Glomerular visceral epithelial cell (primary cell): ENCODE measurements at regions not wholly inside any gene's neighbourhood (a gene's known extent, or its start where the extent isn't known, plus 50 kb on each side); places are given as distances from the start of the nearest gene placed in this dataset.

Experiments
- DNase-seq: peaks from one replicate; pipeline ENCODE4 v3.0.0-alpha.2; 2016; ENCODE audit errors: extremely low spot score

DNA sequence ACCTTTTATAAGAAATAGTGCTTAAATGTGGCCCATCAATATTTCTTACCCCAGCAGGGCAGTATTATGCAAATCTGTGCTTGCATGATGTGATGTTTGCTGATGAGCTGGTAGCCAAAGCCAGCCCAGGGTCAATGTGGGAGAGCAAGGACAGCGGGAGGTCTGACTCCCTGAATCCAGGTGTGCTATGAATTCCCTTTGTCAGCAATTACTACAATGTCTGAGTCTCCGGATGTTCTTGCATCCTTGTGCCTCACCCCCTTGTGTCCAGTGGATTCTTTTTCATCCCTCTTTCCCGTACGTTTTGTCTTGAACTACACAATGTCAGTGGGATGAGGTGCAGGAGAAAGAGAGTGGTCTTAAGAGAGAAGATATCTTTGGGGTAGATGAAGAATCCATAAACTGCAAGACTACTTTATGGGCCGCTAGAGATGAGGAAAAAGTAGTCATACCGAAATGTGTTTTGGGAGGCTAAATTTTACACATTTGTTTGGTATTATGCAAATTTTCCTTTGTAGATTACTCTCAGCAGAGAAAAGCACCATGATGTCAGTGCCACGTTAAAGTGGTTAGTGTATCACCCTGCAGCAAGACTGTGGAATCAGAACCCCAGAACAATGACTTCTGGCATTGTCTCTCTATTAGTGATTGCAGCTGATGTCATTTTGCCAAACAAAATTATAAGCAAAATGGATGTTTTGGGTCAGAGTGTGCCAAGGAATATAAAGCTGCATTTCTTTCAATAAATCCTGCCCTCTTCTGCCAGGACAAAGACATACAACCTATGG, 53.5 kb upstream of the TSHZ3 start:
- no peak for DNase-seq

GRCh38 chr19:31406106-31406505, 56.9 kb upstream of the TSHZ3 start:
- DNase-seq: no peak

GRCh38 chr19:31408460-31409124, 59.4 kb upstream of the TSHZ3 start:
- DNase-seq: peak; percentile 3

GRCh38 chr19:31413353-31413752, 64.1 kb upstream of the TSHZ3 start:
- no peak for DNase-seq

GRCh38 chr19:31415322-31415721, 66.1 kb upstream of the TSHZ3 start:
- no peak for DNase-seq

- no peak for DNase-seq
These were observed 67.3 kb upstream of the TSHZ3 start for GRCh38 chr19:31416548-31416947.

GRCh38 chr19:31418055-31418454, 68.8 kb upstream of the TSHZ3 start:
- no peak for DNase-seq

- no peak for DNase-seq
These were observed 69.6 kb upstream of the TSHZ3 start for GRCh38 chr19:31418692-31419430.

DNA sequence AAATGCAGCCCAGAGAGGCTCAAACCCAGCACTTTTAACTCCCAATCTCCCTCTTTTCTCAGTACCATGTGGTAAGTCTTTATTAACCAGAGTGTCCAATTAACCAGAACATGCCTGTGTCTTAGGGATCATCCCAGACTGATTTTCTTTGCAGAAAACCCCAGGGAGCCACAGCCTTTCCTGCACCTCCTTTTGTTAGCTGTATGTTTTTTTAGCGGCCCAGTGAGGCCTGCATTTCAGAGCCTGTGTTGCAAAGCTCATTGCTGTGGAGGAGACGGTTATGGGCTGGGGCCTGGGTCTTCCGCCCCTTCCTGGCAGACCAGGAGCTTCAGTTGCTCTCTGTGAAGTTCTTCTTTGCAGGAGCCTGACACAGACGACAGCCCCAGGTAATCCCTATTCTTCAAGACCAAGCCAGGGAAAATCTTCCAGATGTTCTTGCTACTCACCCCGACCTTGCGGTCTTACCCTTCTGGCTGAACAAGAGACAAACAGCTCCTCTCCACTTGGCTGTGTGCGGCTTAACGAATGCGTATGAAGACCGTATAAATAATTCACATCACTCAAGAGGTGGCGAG, 70.7 kb upstream of the TSHZ3 start:
- no peak for DNase-seq

DNA sequence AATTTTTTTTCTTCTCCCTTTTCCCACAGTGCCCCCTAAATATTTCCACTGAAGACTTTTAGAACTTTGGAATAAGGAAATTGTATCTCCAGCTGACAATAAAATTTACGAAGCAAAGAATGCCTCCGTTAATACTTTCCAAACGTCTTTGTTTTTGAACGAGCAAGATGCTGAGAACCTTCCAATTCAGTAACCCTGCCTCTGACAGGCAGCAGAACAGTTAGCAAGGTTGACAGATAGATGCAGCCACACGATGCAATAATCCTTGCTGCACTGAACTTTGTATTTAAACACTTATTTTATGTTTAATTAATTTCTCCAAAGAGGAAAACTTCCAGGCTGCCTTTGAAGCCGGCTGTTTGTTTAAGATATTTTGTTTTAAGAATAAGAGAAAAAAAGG, 71.8 kb upstream of the TSHZ3 start:
- DNase-seq: no peak

- no peak for DNase-seq
These were observed 72.6 kb upstream of the TSHZ3 start for GRCh38 chr19:31421856-31422255.

GRCh38 chr19:31423896-31424295, 74.7 kb upstream of the TSHZ3 start:
- DNase-seq: no peak

DNA sequence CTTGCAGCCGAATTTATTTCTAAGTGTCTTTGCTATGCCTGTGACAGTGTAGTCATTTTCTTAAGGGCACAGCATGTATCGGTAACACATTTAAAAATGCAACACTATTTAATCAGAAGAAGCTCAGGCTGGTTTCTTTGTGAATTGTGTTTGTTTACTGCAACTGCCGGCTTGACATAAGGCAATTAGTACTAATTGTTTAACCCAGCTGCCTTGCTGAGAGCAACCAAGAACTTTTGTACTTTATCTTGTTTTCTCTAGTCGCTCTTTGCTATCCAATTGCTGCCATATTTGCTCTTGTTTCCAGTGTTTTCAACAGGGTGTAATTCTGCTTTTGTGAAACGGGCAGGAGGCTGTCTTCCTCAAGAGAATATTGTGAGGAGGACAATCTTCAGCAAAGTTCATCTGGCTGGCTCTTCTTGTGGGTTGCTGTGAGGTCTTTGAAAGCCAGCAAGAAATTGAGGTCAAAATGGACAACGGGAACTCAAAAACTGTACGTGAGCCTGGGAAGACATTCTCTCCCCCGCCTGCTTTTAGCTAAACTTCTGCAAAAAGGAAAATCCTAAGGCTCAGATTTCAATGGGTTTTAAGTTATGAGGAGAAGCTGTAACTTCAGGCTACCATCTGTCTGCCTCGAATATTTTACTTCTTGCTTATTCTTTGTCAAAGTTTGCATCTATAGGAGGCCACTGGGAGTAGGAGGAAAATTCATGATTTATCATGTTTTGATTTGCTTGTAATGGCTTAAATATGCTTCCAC, 75.8 kb upstream of the TSHZ3 start:
- no peak for DNase-seq

- DNase-seq: no peak
These were observed 78.6 kb upstream of the TSHZ3 start for GRCh38 chr19:31427857-31428256.

DNA sequence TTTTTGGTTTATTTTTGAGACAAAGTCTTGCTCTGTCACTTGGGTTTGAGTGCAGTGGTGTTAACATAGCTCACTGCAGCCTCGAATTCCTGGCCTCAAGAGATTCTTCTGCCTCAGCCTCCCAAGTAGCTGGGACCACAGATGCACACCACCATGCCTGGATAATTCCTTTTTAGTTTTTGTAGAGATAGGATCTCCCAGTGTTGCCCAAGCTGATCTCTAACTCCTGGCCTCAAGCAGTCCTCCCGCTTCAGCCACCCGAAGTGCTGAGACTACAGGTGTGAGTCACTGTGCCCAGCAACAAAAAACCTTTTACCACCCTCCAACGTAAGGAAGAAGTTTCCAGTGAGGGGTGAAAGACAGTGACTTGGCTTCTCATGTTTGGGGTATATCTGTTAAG, 81.1 kb upstream of the TSHZ3 start:
- DNase-seq: no peak

GRCh38 chr19:31432201-31432810, 83.1 kb upstream of the TSHZ3 start:
- no peak for DNase-seq

DNA sequence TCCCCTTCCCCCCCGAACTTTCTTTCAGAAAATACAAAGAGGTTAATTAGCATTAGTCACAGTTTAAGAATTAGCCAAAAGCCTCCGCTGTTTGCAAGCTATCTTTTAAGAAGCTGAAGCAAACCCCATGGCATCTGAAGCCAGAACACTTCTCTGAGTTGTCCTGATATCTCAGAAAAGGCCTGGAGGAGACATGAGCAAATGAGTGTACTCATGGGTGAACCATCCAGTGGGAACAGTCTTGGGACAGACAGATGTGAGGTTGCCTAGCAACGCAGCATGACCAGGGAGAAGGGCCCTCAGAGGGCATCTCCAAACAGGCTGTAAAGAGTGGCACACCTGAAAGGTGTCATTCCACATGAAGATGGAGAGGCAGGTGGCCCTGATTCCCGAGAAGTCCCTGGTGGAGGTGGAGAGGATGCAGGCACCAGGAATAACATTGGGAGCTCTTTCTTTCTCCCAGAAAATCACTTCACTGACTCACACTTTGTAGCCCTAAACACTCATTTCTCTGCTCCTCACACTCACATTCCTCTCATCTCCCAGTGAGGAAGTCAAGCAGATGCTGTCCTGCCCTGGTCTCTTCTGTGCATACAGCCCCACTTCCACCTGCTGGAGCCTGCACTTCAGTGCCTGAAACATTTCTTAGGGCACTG, 87.0 kb upstream of the TSHZ3 start:
- no peak for DNase-seq

DNA sequence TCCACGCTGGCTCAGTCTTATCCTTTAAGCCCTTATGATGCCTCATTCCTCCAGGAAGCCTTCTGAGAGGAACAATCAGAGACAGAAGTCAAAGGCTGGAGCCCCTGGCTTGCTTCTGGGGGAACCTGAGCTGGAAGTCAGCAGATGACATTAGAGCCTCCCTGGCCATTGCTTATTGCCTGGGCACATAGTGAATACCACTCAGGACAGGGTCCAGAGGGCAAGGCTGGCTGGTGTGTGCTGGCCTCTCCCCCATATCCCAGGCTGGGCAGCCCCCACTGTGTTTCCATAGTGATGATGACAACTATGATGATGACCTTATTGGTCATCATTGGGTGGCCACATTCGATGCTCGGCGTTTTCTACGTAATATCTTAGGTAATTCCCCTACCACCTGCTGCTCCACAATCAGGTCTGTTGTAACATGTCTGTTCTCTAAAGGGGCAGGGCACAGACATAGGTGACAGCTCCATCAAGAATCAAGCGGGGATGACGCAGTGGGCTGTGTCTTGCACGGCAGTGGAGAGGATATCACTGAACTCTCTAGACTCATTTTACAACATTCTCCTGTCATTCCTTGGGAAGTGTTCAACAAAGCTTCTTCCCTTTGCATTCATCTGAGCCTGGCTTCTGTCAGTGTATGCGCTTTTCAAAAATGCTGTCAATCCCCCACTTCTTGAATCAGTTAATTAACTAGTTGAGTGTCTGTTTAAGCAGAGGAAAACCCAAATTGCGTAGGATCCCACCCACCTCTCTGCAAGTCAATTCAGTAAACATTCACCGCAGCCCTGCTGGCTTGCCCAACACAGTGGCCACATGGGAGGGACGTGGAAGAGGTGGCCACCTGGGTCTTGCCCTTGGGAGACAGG, 89.4 kb upstream of the TSHZ3 start:
- no peak for DNase-seq

DNA sequence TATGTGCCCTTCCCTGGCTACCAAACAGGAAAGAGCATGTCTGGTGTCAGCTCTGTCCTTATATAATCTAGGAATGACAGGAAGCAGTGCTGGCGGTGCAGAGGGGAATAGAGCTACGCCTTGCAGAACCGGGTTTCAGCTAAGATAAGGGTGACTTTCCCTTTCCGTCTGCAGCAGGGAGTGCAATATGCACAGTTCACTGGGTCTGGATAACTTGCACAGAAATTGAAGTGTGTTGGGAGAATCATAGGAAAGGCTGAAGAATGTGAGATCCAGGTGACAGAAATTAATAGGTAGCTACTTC, 90.0 kb upstream of the TSHZ3 start:
- no peak for DNase-seq

DNA sequence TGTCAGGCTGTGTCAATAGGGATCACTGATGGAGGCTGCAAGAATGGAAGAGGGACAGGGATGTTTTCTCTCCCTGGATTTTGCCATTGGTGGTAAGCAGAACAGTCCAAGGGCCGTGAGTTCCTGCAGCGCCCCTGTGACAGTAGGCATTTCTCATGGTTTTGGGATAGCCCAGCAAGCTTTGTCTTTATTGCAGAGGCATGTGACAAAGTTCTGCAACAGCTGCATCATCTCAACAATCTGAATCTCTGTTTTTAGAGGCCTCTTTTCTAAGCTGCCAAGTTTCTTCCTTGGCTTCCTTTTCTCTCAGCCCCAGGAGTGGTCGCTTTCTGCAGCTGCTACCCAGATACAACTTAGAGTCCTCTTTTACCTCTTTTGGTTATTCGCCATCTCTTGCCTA, 95.7 kb upstream of the TSHZ3 start:
- DNase-seq: no peak
